GM21423 (cell line): ENCODE measurements at regions not wholly inside any gene's neighbourhood (a gene's known extent, or its start where the extent isn't known, plus 50 kb on each side); places are given as distances from the start of the nearest gene placed in this dataset.

ENCODE experiments used
- ATAC-seq: cut with Tn5 transposase; IDR thresholded peaks from one replicate; pipeline ENCODE4 v1.9.1; 2021; ENCODE audit warnings: mild to moderate bottlenecking, moderate library complexity; ENCODE audit not compliant: unreplicated experiment

GRCh38 chrX:124984140-124984813 is 335.4 kb upstream of the TEX13C start:
- no peak for ATAC-seq

GRCh38 chrX:124986284-124986683 is 333.4 kb upstream of the TEX13C start:
- ATAC-seq: no peak

GRCh38 chrX:124993735-124994134 is 325.9 kb upstream of the TEX13C start:
- ATAC-seq: no peak

GRCh38 chrX:124994404-124994803 is 325.3 kb upstream of the TEX13C start:
- ATAC-seq: no peak

GRCh38 chrX:125003746-125004446 is 315.8 kb upstream of the TEX13C start:
- ATAC-seq: no peak

GRCh38 chrX:125004799-125005198 is 314.9 kb upstream of the TEX13C start:
- ATAC-seq: no peak

- no peak for ATAC-seq
These were observed 313.8 kb upstream of the TEX13C start for GRCh38 chrX:125005863-125006262.

GRCh38 chrX:125006704-125007103 is 313.0 kb upstream of the TEX13C start:
- no peak for ATAC-seq

GRCh38 chrX:125012585-125012984 is 307.1 kb upstream of the TEX13C start:
- ATAC-seq: no peak

GRCh38 chrX:125029131-125029530 is 290.5 kb upstream of the TEX13C start:
- no peak for ATAC-seq
